ENCODE measurements at regions not wholly inside any gene's neighbourhood (a gene's known extent, or its start where the extent isn't known, plus 50 kb on each side); places are given as distances from the start of the nearest gene placed in this dataset.

GRCh38 chr13:61766667-61767058 lies 351.0 kb upstream of the PCDH20 start:
- 80% methylated on average over 1 of the region's 11 CpGs; no CpG with 5 or more reads in 1 of the 2 experiments for WGBS, 2 experiments (ENCODE audit: extremely low coverage in 2 of 2, insufficient read length in 1 of 2)
- H3K4ac ChIP-seq (ENCODE audit: low read depth, low read length): no peak overlapping the region
- H2AK9ac ChIP-seq (replicated peaks; ENCODE audit: low read depth, low read length, poor library complexity): no peak overlapping the region
- no peak overlapping the region for H3K23ac ChIP-seq (ENCODE audit: low read depth, low read length)
- peaks cover 18% of the 10 kb centered on the region; the same call in 1 of the 2 replicates for H3K9me3 ChIP-seq (ENCODE audit: control insufficient read depth, insufficient read depth, low read length)
- no peak overlapping the region for H4K91ac ChIP-seq (ENCODE audit: insufficient read depth, low read depth, low read length)
- H2BK120ac ChIP-seq (ENCODE audit: low read depth, low read length): no peak overlapping the region
- H3K27ac ChIP-seq (ENCODE audit: insufficient read depth, low read length): no peak overlapping the region
- H3K36me3 ChIP-seq (ENCODE audit: control insufficient read depth, insufficient read depth, low read length): no peaks in the 10 kb centered on the region
- H4K8ac ChIP-seq (ENCODE audit: low read depth in 2 of 2, low read length in 2 of 2): no peak overlapping the region
- in situ Hi-C loops (cut with MboI; ENCODE audit: low sequenced_read_pairs): no loop called here
- no peak overlapping the region for H2AK5ac ChIP-seq (ENCODE audit: low read depth, low read length)
- no TSS peak for BruUV-seq (replicated peaks)
- intact Hi-C loops (cut with micrococcal nuclease): no loop called here
- H4K5ac ChIP-seq (ENCODE audit: low read depth, low read length): no peak overlapping the region
- no peak overlapping the region for H3K18ac ChIP-seq (ENCODE audit: low read depth, low read length)
- TF ChIP-seq CHD1 (IDR thresholded peaks at IDR 0.05; ENCODE audit: low read depth, low read length): no peak
- TF ChIP-seq POLR2A (IDR thresholded peaks at IDR 0.05; ENCODE audit: low read depth, low read length): no peak
- TF ChIP-seq NFE2L2 (IDR thresholded peaks at IDR 0.05; ENCODE audit: low read depth, low read length): no peak
- TF ChIP-seq RFX5 (IDR thresholded peaks at IDR 0.05; ENCODE audit: low read depth, low read length): no peak
- no peak for TF ChIP-seq USF2 (IDR thresholded peaks at IDR 0.05; ENCODE audit: low read depth, low read length)
- TF ChIP-seq RCOR1 (IDR thresholded peaks at IDR 0.05; ENCODE audit: insufficient replicate concordance, low read length): no peak
- TF ChIP-seq CTCF (conservative IDR thresholded peaks at IDR 0.05; ENCODE audit: low read depth, low read length): no peak
- TF ChIP-seq SMC3 (IDR thresholded peaks at IDR 0.05; ENCODE audit: low read depth, low read length): no peak
- no peak for TF ChIP-seq BHLHE40 (IDR thresholded peaks at IDR 0.05; ENCODE audit: low read depth, low read length)
- no peak for TF ChIP-seq MAZ (IDR thresholded peaks at IDR 0.05; ENCODE audit: borderline replicate concordance, low read depth, low read length)
- no peak for TF ChIP-seq CEBPB (IDR thresholded peaks at IDR 0.05; ENCODE audit: low read depth, low read length)
- TF ChIP-seq ELK1 (IDR thresholded peaks at IDR 0.05; ENCODE audit: borderline replicate concordance, low read depth, low read length): no peak
- TF ChIP-seq MXI1 (IDR thresholded peaks at IDR 0.05; ENCODE audit: borderline replicate concordance, low read depth, low read length): no peak
- no peak for TF ChIP-seq RAD21 (IDR thresholded peaks at IDR 0.05; ENCODE audit: low read length)
- H3K56ac ChIP-seq (ENCODE audit: extremely low read depth, insufficient read depth, low read length): no peak overlapping the region
- H2AFZ ChIP-seq (replicated peaks; ENCODE audit: low read length, poor library complexity): no peak overlapping the region
- H3K14ac ChIP-seq (replicated peaks; ENCODE audit: low read depth, low read length): no peak overlapping the region
- no peak overlapping the region for H2BK5ac ChIP-seq (ENCODE audit: low read depth, low read length, poor library complexity, severe bottlenecking)
- POLR2A ChIA-PET (ENCODE audit: unreplicated experiment): no interaction called here
- ATAC-seq (ENCODE audit: low read depth): no peak
- H3K79me1 ChIP-seq (ENCODE audit: low read depth in 1 of 2, low read length in 2 of 2): no peaks in the 10 kb centered on the region
- no peak overlapping the region for H3K4me2 ChIP-seq (ENCODE audit: low read depth, low read length)
- dilution Hi-C loops (cut with HindIII; ENCODE audit: low sequenced_read_pairs, unreplicated experiment): no loop called here
- H3K9ac ChIP-seq (ENCODE audit: low read depth, low read length): no peak overlapping the region
- no peak for DNase-seq
- H3K4me3 ChIP-seq (ENCODE audit: insufficient read depth, low read depth, low read length): no peak overlapping the region
- no peaks in the 10 kb centered on the region for H4K20me1 ChIP-seq (ENCODE audit: insufficient read depth, low read length)
- no peaks in the 10 kb centered on the region for H3K27me3 ChIP-seq (ENCODE audit: control insufficient read depth, insufficient read depth, low read length)
- H3K4me1 ChIP-seq (ENCODE audit: control insufficient read depth, insufficient read depth, low read length): no peaks in the 10 kb centered on the region
- H3K9me1 ChIP-seq (ENCODE audit: insufficient read depth, low read length): no peaks in the 10 kb centered on the region
- CTCF ChIA-PET: no interaction called here
- no peak overlapping the region for H2BK20ac ChIP-seq (ENCODE audit: low read depth, low read length)
- no peak overlapping the region for H2BK15ac ChIP-seq (ENCODE audit: low read depth, low read length)
